B cell (primary cell): ENCODE measurements at regions not wholly inside any gene's neighbourhood (a gene's known extent, or its start where the extent isn't known, plus 50 kb on each side); places are given as distances from the start of the nearest gene placed in this dataset.

Experiments used
- ATAC-seq: fragments of 200-7000 bp; cut with Tn5 transposase; one replicate; pipeline ENCODE4 v1.10.0; 2021; ENCODE audit warnings: low read depth, mild to moderate bottlenecking, moderate number of reproducible peaks, moderate library complexity
- CTCF ChIA-PET: fragments of 350-600 bp; sonication (Branson Sonifier 250); formaldehyde crosslinking; loops from one replicate; lab custom pipeline; 2021; ENCODE audit warnings: antibody characterized with exemption, inconsistent platforms; lab: Charles Lee
- POLR2A ChIA-PET: fragments of 350-600 bp; sonication (Branson Sonifier 250); formaldehyde crosslinking; loops from one replicate; lab custom pipeline; 2021; ENCODE audit warnings: antibody characterized with exemption; lab: Charles Lee
- DNase-seq: peaks from one replicate; pipeline ENCODE4 v3.0.0; 2013
- H2AFZ ChIP-seq: 2 replicates; pipeline ENCODE4 v1.6.1; 2012; ENCODE audit warnings: mild to moderate bottlenecking, low read depth, low read length; ENCODE audit not compliant: insufficient read depth, poor library complexity, severe bottlenecking
- H3K27ac ChIP-seq, 2 donors: 1 replicate in 1 of 2; 2 replicates in 1 of 2; pipeline ENCODE4 v1.5.1; 2012 to 2013; ENCODE audit warnings: low read length in 2 of 2, mild to moderate bottlenecking in 2 of 2, moderate library complexity in 1 of 2
- H3K27me3 ChIP-seq, 4 experiments: fragments of 200-600 bp in 1 of 4; sonication (generic) in 1 of 4; replicated peaks in 1 of 4; 1 replicate in 2 of 4; 2 replicates in 2 of 4; pipeline versions ENCODE4 v1.6.1 to v1.7.0; 2013 to 2016; ENCODE audit warnings: low read length in 3 of 4, mild to moderate bottlenecking in 2 of 4, mixed read lengths in 1 of 4, moderate library complexity in 1 of 4; ENCODE audit not compliant: insufficient read depth in 4 of 4, control insufficient read depth in 3 of 4; ENCODE audit errors: control extremely low read depth in 1 of 4
- H3K36me3 ChIP-seq, 2 experiments: replicated peaks in 1 of 2; 1 replicate in 1 of 2; 2 replicates in 1 of 2; pipeline versions ENCODE4 v1.6.1 to v1.7.1; 2013; ENCODE audit warnings: low read length in 1 of 2; ENCODE audit not compliant: insufficient read depth in 2 of 2, control insufficient read depth in 1 of 2; ENCODE audit errors: control extremely low read depth in 1 of 2, extremely low read depth in 1 of 2
- H3K4me1 ChIP-seq, 2 donors: fragments of 200-600 bp in 1 of 2; sonication (generic) in 1 of 2; 1 replicate in 1 of 2; 2 replicates in 1 of 2; pipeline versions ENCODE4 v1.5.1 to v1.6.1; 2013 to 2017; ENCODE audit warnings: low read length in 2 of 2; ENCODE audit not compliant: control insufficient read depth in 2 of 2, insufficient read depth in 2 of 2
- H3K4me2 ChIP-seq: replicated peaks from 2 replicates; pipeline ENCODE3; 2012; ENCODE audit warnings: mild to moderate bottlenecking, low read depth, low read length; ENCODE audit not compliant: poor library complexity, severe bottlenecking
- H3K4me3 ChIP-seq, 5 experiments: fragments of 200-600 bp in 1 of 5; sonication (generic) in 1 of 5; 1 replicate in 3 of 5; 2 replicates in 2 of 5; pipeline versions ENCODE4 v1.5.1 to v1.7.0; 2011 to 2016; ENCODE audit warnings: low read length in 4 of 5, mild to moderate bottlenecking in 4 of 5, low read depth in 2 of 5, control low read depth in 1 of 5, moderate library complexity in 1 of 5; ENCODE audit not compliant: insufficient read depth in 1 of 5; ENCODE audit errors: control extremely low read depth in 1 of 5, extremely low read depth in 1 of 5
- H3K79me2 ChIP-seq: fragments of 200-600 bp; sonication (generic); one replicate; pipeline ENCODE4 v1.6.0; 2016; ENCODE audit warnings: low read length; ENCODE audit not compliant: control insufficient read depth, insufficient read depth
- H3K9ac ChIP-seq: fragments of 200-600 bp; sonication (generic); 2 replicates; pipeline ENCODE4 v1.6.1; 2017; ENCODE audit warnings: mild to moderate bottlenecking, low read length, moderate library complexity
- H3K9me3 ChIP-seq, 3 donors: one replicate each; pipeline versions ENCODE4 v1.6.1 to v1.7.1; 2013; ENCODE audit warnings: low read length in 2 of 3; ENCODE audit not compliant: control insufficient read depth in 2 of 3, insufficient read depth in 1 of 3; ENCODE audit errors: control extremely low read depth in 1 of 3
- H4K20me1 ChIP-seq: 2 replicates; pipeline ENCODE4 v1.6.0; 2012; ENCODE audit warnings: mild to moderate bottlenecking, low read length; ENCODE audit not compliant: insufficient read depth, control insufficient read depth, poor library complexity, severe bottlenecking
- H3K27ac Mint-ChIP-seq: one replicate; pipeline ENCODE4 v1.8.0; 2021; ENCODE audit warnings: mixed read lengths
- H3K27me3 Mint-ChIP-seq: one replicate; pipeline ENCODE4 v1.8.0; 2021; ENCODE audit warnings: mixed read lengths
- H3K4me1 Mint-ChIP-seq: one replicate; pipeline ENCODE4 v1.8.0; 2021; ENCODE audit warnings: mixed read lengths
- H3K4me3 Mint-ChIP-seq: one replicate; pipeline ENCODE4 v1.8.0; 2021; ENCODE audit warnings: mixed read lengths
- H3K9me3 Mint-ChIP-seq: one replicate; pipeline ENCODE4 v1.8.0; 2022; ENCODE audit warnings: mixed read lengths; ENCODE audit not compliant: insufficient read depth
- EZH2 ChIP-seq: IDR thresholded peaks from 2 replicates; pipeline ENCODE4 v1.6.1; 2012; ENCODE audit warnings: borderline replicate concordance, low read depth, mild to moderate bottlenecking, moderate library complexity, low read length; ENCODE audit not compliant: insufficient read depth, poor library complexity, severe bottlenecking
- WGBS: methylation state at CpG from one replicate; pipeline ENCODE4 v1.1.5; 2013; ENCODE audit warnings: missing lambda C conversion rate; ENCODE audit not compliant: insufficient coverage; 5-methylcytosine and 5-hydroxymethylcytosine counted together
- intact Hi-C: fragments of 100-400 bp; cut with micrococcal nuclease; formaldehyde crosslinking; loops from one replicate; pipeline ENCODE4 v1.10.0; 2022
- TF ChIP-seq, protein P1 (sequence below): fragments of 200-600 bp; IDR thresholded peaks from one replicate; pipeline ENCODE4 v1.8.0; 2022; ENCODE audit warnings: antibody characterized with exemption, mild to moderate bottlenecking

DNA sequence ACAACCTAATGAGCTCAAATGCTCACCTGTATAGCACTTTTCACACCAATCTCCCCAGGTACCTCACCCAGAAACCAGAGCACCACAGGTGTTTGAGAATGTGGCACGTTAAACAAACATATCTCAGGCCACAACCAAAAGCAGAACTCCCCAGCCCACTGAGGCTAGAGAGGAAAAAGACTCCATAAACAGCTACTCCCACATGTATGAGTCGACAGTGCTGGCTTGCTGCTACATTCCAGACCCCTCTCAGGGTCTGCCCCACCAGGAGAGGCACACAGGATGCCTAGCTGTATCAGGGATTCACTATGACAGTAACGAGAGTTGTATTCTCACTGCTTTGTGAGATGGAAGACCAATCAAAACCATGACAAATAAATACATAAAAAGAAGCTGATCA, 242.6 kb upstream of the ARID1B start:
- no peaks in the 10 kb centered on the region for H3K4me1 ChIP-seq
- H3K9ac ChIP-seq, result no peak overlapping the region
- H3K27ac ChIP-seq, result no peak overlapping the region
- WGBS, result 60% methylated on average over 1 of the region's 3 CpGs
- no peak for ATAC-seq
- H3K4me3 ChIP-seq, result no peak overlapping the region
- DNase-seq, result no peak
- no peaks in the 10 kb centered on the region for H3K36me3 ChIP-seq
- H3K9me3 ChIP-seq, result no peaks in the 10 kb centered on the region
- no peak overlapping the region for H3K4me3 Mint-ChIP-seq
- no peaks in the 10 kb centered on the region for H4K20me1 ChIP-seq
- no peak overlapping the region for H3K27ac Mint-ChIP-seq
- TF ChIP-seq, protein P1, sequence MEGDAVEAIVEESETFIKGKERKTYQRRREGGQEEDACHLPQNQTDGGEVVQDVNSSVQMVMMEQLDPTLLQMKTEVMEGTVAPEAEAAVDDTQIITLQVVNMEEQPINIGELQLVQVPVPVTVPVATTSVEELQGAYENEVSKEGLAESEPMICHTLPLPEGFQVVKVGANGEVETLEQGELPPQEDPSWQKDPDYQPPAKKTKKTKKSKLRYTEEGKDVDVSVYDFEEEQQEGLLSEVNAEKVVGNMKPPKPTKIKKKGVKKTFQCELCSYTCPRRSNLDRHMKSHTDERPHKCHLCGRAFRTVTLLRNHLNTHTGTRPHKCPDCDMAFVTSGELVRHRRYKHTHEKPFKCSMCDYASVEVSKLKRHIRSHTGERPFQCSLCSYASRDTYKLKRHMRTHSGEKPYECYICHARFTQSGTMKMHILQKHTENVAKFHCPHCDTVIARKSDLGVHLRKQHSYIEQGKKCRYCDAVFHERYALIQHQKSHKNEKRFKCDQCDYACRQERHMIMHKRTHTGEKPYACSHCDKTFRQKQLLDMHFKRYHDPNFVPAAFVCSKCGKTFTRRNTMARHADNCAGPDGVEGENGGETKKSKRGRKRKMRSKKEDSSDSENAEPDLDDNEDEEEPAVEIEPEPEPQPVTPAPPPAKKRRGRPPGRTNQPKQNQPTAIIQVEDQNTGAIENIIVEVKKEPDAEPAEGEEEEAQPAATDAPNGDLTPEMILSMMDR, result no peak
- TF ChIP-seq EZH2, result no peak
- ChIA-PET CTCF (no interaction called here), POLR2A (no interaction called here)
- no peaks in the 10 kb centered on the region for H3K79me2 ChIP-seq
- H3K9me3 Mint-ChIP-seq, result peaks cover 4% of the 10 kb centered on the region
- no peak overlapping the region for H3K4me2 ChIP-seq
- intact Hi-C loops, result no loop called here
- peaks cover 11% of the 10 kb centered on the region for H3K27me3 Mint-ChIP-seq
- no peaks in the 10 kb centered on the region for H3K4me1 Mint-ChIP-seq
- no peaks in the 10 kb centered on the region for H3K27me3 ChIP-seq
- no peak overlapping the region for H2AFZ ChIP-seq

DNA sequence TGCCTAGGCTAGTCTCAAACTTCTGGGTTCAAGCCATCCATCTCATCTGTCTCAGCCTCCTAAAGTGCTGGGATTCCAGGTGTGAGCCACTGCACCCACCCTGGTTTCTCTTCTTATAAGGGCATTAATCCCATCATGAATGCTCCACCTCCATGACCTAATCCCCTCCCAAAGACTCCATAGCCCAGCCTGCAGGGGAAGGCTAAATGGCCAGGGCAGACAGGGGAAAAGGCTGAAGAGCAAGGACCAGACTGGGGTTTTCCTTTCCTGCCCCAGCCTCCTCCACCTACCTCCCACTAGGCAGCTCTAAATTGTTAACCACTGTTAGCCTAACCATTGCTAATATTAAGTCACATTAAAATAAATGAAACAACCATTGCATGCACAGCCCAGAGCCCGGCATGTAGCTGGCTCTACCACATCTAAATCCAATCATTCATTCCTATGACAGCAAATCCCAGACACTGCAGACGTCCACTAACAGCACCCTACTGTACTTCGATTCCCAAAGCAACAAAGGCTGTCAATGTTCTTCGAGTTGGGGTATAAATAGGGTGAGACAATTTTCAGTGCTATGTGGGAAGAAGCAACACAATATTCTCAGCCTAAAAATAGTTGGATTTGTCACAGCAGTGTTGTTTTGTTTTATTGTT, 243.2 kb upstream of the ARID1B start:
- Histone ChIP-seq H3K9me3 (no peaks in the 10 kb centered on the region), H3K79me2 (no peaks in the 10 kb centered on the region), H4K20me1 (no peaks in the 10 kb centered on the region), H3K4me3 (no peak overlapping the region), H3K9ac (no peak overlapping the region), H3K36me3 (no peaks in the 10 kb centered on the region), H3K27ac (no peak overlapping the region), H2AFZ (no peak overlapping the region), H3K27me3 (no peaks in the 10 kb centered on the region), H3K4me2 (no peak overlapping the region), H3K4me1 (no peaks in the 10 kb centered on the region)
- DNase-seq, result no peak
- no peak for ATAC-seq
- Mint-ChIP-seq H3K4me1 (no peaks in the 10 kb centered on the region), H3K4me3 (no peak overlapping the region), H3K27ac (no peak overlapping the region), H3K9me3 (peaks cover 4% of the 10 kb centered on the region), H3K27me3 (peaks cover 13% of the 10 kb centered on the region)
- TF ChIP-seq, protein P1, result no peak
- no peak for TF ChIP-seq EZH2
- 100% methylated on average over 1 of the region's 4 CpGs for WGBS
- ChIA-PET CTCF (no interaction called here), POLR2A (no interaction called here)
- intact Hi-C loops, result no loop called here
